ENCODE measurements at regions not wholly inside any gene's neighbourhood (a gene's known extent, or its start where the extent isn't known, plus 50 kb on each side); places are given as distances from the start of the nearest gene placed in this dataset.

DNA sequence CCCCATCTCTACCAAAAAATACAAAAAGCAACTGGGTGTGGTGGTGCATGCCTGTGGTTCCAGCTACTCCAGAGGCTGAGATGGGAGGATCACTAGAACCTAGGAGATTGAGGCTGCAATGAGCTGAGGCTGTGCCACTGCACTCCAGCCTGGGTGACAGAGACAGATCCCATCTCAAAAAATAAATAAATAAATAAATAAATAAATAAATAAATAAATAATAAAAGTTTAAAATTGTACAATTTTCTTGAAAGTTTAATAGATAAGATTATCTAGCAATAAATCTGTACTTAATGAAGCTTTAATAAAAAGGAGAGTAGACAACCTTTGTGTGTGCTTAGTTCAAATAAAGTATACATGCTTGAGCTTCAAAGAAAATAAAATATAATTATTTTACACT is 310.0 kb upstream of the LRIG3 start:
- intact Hi-C loops (cut with micrococcal nuclease; ENCODE audit: unreplicated experiment), result no loop called here
- Mint-ChIP-seq H3K4me1 (ENCODE audit: low read depth, unreplicated experiment) (no peaks in the 10 kb centered on the region), H3K36me3 (ENCODE audit: insufficient read depth, unreplicated experiment) (no peaks in the 10 kb centered on the region), H3K4me3 (ENCODE audit: low read depth, unreplicated experiment) (no peak overlapping the region), H3K9me3 (ENCODE audit: low read depth, unreplicated experiment) (peaks cover 3% of the 10 kb centered on the region), H3K27me3 (ENCODE audit: unreplicated experiment) (peaks cover 16% of the 10 kb centered on the region), H3K27ac (ENCODE audit: unreplicated experiment) (no peak overlapping the region)
- CTCF ChIA-PET, result no interaction called here
- DNase-seq, result no peak
- BruUV-seq (replicated peaks), result no TSS peak
- TF ChIP-seq, protein P1, sequence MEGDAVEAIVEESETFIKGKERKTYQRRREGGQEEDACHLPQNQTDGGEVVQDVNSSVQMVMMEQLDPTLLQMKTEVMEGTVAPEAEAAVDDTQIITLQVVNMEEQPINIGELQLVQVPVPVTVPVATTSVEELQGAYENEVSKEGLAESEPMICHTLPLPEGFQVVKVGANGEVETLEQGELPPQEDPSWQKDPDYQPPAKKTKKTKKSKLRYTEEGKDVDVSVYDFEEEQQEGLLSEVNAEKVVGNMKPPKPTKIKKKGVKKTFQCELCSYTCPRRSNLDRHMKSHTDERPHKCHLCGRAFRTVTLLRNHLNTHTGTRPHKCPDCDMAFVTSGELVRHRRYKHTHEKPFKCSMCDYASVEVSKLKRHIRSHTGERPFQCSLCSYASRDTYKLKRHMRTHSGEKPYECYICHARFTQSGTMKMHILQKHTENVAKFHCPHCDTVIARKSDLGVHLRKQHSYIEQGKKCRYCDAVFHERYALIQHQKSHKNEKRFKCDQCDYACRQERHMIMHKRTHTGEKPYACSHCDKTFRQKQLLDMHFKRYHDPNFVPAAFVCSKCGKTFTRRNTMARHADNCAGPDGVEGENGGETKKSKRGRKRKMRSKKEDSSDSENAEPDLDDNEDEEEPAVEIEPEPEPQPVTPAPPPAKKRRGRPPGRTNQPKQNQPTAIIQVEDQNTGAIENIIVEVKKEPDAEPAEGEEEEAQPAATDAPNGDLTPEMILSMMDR (IDR thresholded peaks at IDR 0.05; ENCODE audit: unreplicated experiment), result no peak

DNA sequence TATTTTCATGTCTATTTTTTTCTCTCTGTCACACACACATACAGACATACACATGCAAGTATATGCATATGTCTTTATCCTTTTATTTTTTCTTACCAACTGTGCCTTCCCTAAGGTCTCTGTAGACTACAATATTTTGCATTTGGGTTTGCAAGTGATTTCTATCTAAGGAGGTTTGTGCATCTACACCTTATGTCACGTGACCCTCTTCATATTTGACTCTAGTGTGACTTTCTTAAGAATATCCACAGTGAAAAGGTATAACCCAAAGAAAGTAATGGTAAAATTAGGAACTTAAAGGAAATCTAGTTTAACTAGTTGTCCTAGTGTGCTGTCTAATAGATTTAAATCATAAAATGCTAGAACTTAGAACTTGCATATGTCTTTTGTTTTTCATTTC is 298.8 kb upstream of the LRIG3 start:
- BruUV-seq (replicated peaks), result no TSS peak
- no peak overlapping the region for H3K4me3 Mint-ChIP-seq (ENCODE audit: low read depth, unreplicated experiment)
- no peaks in the 10 kb centered on the region for H3K4me1 Mint-ChIP-seq (ENCODE audit: low read depth, unreplicated experiment)
- CTCF ChIA-PET, result no interaction called here
- intact Hi-C loops (cut with micrococcal nuclease; ENCODE audit: unreplicated experiment), result no loop called here
- DNase-seq, result no peak
- no peaks in the 10 kb centered on the region for H3K27me3 Mint-ChIP-seq (ENCODE audit: unreplicated experiment)
- TF ChIP-seq, protein P1 (IDR thresholded peaks at IDR 0.05; ENCODE audit: unreplicated experiment), result no peak
- H3K27ac Mint-ChIP-seq (ENCODE audit: unreplicated experiment), result no peak overlapping the region
- H3K36me3 Mint-ChIP-seq (ENCODE audit: insufficient read depth, unreplicated experiment), result no peaks in the 10 kb centered on the region
- H3K9me3 Mint-ChIP-seq (ENCODE audit: low read depth, unreplicated experiment), result no peaks in the 10 kb centered on the region

DNA sequence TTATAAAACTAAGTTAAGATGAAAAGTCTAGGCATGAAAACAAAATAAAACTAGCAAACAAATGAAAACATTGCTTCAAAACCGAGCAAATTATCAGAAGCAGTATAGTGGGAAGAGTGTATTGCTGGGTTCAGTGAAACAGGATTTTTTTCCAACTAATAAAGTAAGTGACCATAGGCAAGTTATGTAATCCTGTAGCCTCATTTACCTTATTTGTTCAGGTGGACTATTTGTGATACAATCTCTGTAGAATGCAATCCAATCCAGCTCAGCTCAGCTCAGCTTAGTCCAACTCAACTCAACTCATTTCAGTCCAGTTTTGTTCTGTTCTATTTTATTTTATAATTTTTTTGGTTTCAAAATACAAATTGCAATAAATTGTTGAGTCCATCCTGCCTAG is 276.7 kb upstream of the LRIG3 start:
- no peaks in the 10 kb centered on the region for H3K9me3 Mint-ChIP-seq (ENCODE audit: low read depth, unreplicated experiment)
- H3K27me3 Mint-ChIP-seq (ENCODE audit: unreplicated experiment), result no peaks in the 10 kb centered on the region
- CTCF ChIA-PET, result no interaction called here
- DNase-seq, result no peak
- no peaks in the 10 kb centered on the region for H3K36me3 Mint-ChIP-seq (ENCODE audit: insufficient read depth, unreplicated experiment)
- no peaks in the 10 kb centered on the region for H3K4me1 Mint-ChIP-seq (ENCODE audit: low read depth, unreplicated experiment)
- intact Hi-C loops (cut with micrococcal nuclease; ENCODE audit: unreplicated experiment), result no loop called here
- BruUV-seq (replicated peaks), result no TSS peak
- H3K27ac Mint-ChIP-seq (ENCODE audit: unreplicated experiment), result no peak overlapping the region
- TF ChIP-seq, protein P1 (IDR thresholded peaks at IDR 0.05; ENCODE audit: unreplicated experiment), result no peak
- no peak overlapping the region for H3K4me3 Mint-ChIP-seq (ENCODE audit: low read depth, unreplicated experiment)

DNA sequence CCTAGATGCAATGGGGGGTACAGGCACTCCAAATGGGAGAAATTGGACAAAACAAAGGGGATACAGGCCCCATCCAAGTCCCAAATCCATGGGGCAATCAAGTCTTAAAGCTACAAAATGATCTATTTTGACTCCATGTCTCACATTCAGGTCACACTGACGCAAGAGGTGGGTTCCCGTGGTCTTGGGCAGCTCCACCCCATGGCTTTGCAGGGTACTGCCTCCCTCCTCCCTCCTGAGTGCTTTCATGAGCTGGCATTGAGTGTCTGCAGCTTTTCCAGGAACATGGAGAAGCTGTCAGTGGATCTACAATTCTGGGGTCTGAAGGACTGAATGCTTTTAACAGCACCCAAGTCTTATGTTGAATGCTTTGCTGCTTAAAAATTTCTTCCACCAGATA is 274.5 kb upstream of the LRIG3 start:
- Mint-ChIP-seq H3K4me1 (ENCODE audit: low read depth, unreplicated experiment) (no peaks in the 10 kb centered on the region), H3K36me3 (ENCODE audit: insufficient read depth, unreplicated experiment) (no peaks in the 10 kb centered on the region), H3K27me3 (ENCODE audit: unreplicated experiment) (no peaks in the 10 kb centered on the region), H3K4me3 (ENCODE audit: low read depth, unreplicated experiment) (no peak overlapping the region), H3K9me3 (ENCODE audit: low read depth, unreplicated experiment) (no peaks in the 10 kb centered on the region), H3K27ac (ENCODE audit: unreplicated experiment) (no peak overlapping the region)
- intact Hi-C loops (cut with micrococcal nuclease; ENCODE audit: unreplicated experiment), result no loop called here
- TF ChIP-seq, protein P1 (IDR thresholded peaks at IDR 0.05; ENCODE audit: unreplicated experiment), result no peak
- DNase-seq, result no peak
- no TSS peak for BruUV-seq (replicated peaks)
- CTCF ChIA-PET, result no interaction called here

Data from Calu3 (cell line).